Neural progenitor cell (in vitro differentiated cells): ENCODE measurements at regions not wholly inside any gene's neighbourhood (a gene's known extent, or its start where the extent isn't known, plus 50 kb on each side); places are given as distances from the start of the nearest gene placed in this dataset.

Source experiments
- DNase-seq: peaks from one replicate; pipeline ENCODE4 v3.0.0-alpha.2; 2016; ENCODE audit warnings: low spot score
- H2AFZ ChIP-seq: fragments of 200-600 bp; sonication (generic); replicated peaks from 2 replicates; pipeline ENCODE4 v1.6.1; 2016; ENCODE audit warnings: antibody characterized with exemption
- H3F3A ChIP-seq: fragments of 200-600 bp; sonication (generic); 2 replicates; pipeline ENCODE4 v1.6.1; 2016; ENCODE audit warnings: antibody characterized with exemption, low read depth
- H3K27ac ChIP-seq: fragments of 200-600 bp; sonication (generic); 2 replicates; pipeline ENCODE4 v1.5.1; 2016; ENCODE audit warnings: mild to moderate bottlenecking
- H3K27me3 ChIP-seq: fragments of 200-600 bp; sonication (generic); 2 replicates; pipeline ENCODE4 v1.6.1; 2016; ENCODE audit warnings: mild to moderate bottlenecking, moderate library complexity
- H3K36me3 ChIP-seq: fragments of 200-600 bp; sonication (generic); 2 replicates; pipeline ENCODE4 v1.5.1; 2016
- H3K4me1 ChIP-seq: fragments of 200-600 bp; sonication (generic); 2 replicates; pipeline ENCODE4 v1.6.1; 2016; ENCODE audit warnings: mixed run types
- H3K4me2 ChIP-seq: fragments of 200-600 bp; sonication (generic); 2 replicates; pipeline ENCODE4 v1.6.1; 2016
- H3K4me3 ChIP-seq: fragments of 200-600 bp; sonication (generic); 2 replicates; pipeline ENCODE4 v1.5.1; 2016
- H3K79me2 ChIP-seq: fragments of 200-600 bp; sonication (generic); 2 replicates; pipeline ENCODE4 v1.6.1; 2016; ENCODE audit warnings: low read depth
- H3K9ac ChIP-seq: fragments of 200-600 bp; sonication (generic); 2 replicates; pipeline ENCODE4 v1.6.1; 2016
- H3K9me3 ChIP-seq: fragments of 200-600 bp; sonication (generic); 2 replicates; pipeline ENCODE4 v1.5.1; 2016; ENCODE audit warnings: low read depth
- H4K20me1 ChIP-seq: fragments of 200-600 bp; sonication (generic); 2 replicates; pipeline ENCODE4 v1.6.1; 2016; ENCODE audit warnings: low read depth
- H3K27ac Mint-ChIP-seq: 3 replicates; pipeline ENCODE4 v1.8.0; 2021; ENCODE audit warnings: mixed read lengths
- H3K27me3 Mint-ChIP-seq: 2 replicates; pipeline ENCODE4 v1.8.0; 2022; ENCODE audit warnings: low read depth, mild to moderate bottlenecking, inconsistent platforms, moderate library complexity, mixed read lengths; ENCODE audit not compliant: insufficient read depth
- H3K36me3 Mint-ChIP-seq: 3 replicates; pipeline ENCODE4 v1.8.0; 2021; ENCODE audit warnings: mixed read lengths
- H3K4me1 Mint-ChIP-seq: 3 replicates; pipeline ENCODE4 v1.8.0; 2021; ENCODE audit warnings: mixed read lengths
- H3K4me3 Mint-ChIP-seq: 3 replicates; pipeline ENCODE4 v1.8.0; 2021; ENCODE audit warnings: mild to moderate bottlenecking, moderate library complexity, mixed read lengths
- H3K9me3 Mint-ChIP-seq: 3 replicates; pipeline ENCODE4 v1.8.0; 2020; ENCODE audit warnings: mixed read lengths
- CTCF ChIP-seq: fragments of 200-600 bp; sonication (generic); IDR thresholded peaks from 2 replicates; pipeline ENCODE4 v1.5.1; 2017; ENCODE audit warnings: antibody characterized with exemption, mild to moderate bottlenecking
- EZH2 ChIP-seq: fragments of 200-600 bp; sonication (generic); IDR thresholded peaks from 2 replicates; pipeline ENCODE4 v1.6.1; 2017; ENCODE audit warnings: antibody characterized with exemption, mild to moderate bottlenecking, moderate library complexity
- EZH2phosphoT487 ChIP-seq: fragments of 200-600 bp; sonication (generic); IDR thresholded peaks from 2 replicates; pipeline ENCODE4 v1.6.1; 2017; ENCODE audit warnings: antibody characterized with exemption

GRCh38 chr4:117821834-117822233 lies 212.5 kb upstream of the NDST3 start:
- Mint-ChIP-seq H3K36me3 (no peaks in the 10 kb centered on the region), H3K4me3 (no peak overlapping the region), H3K9me3 (no peaks in the 10 kb centered on the region), H3K27ac (no peak overlapping the region), H3K27me3 (no peaks in the 10 kb centered on the region), H3K4me1 (no peaks in the 10 kb centered on the region)
- H3K27me3 ChIP-seq: no peaks in the 10 kb centered on the region
- no peaks in the 10 kb centered on the region for H4K20me1 ChIP-seq
- TF ChIP-seq CTCF: no peak
- TF ChIP-seq EZH2: no peak
- no peak for TF ChIP-seq EZH2phosphoT487
- no peak for DNase-seq
- no peak overlapping the region for H3K4me2 ChIP-seq
- peak overlapping the region; percentile 39 for H2AFZ ChIP-seq
- no peaks in the 10 kb centered on the region for H3K4me1 ChIP-seq
- no peaks in the 10 kb centered on the region for H3F3A ChIP-seq
- no peak overlapping the region for H3K4me3 ChIP-seq
- no peaks in the 10 kb centered on the region for H3K9me3 ChIP-seq
- no peak overlapping the region for H3K9ac ChIP-seq
- no peaks in the 10 kb centered on the region for H3K79me2 ChIP-seq
- no peaks in the 10 kb centered on the region for H3K36me3 ChIP-seq
- H3K27ac ChIP-seq: no peak overlapping the region

- Histone ChIP-seq H3F3A (no peaks in the 10 kb centered on the region), H3K27ac (no peak overlapping the region), H3K36me3 (no peaks in the 10 kb centered on the region), H3K4me3 (no peak overlapping the region), H3K9ac (no peak overlapping the region), H3K4me2 (no peak overlapping the region), H2AFZ (no peak overlapping the region), H3K27me3 (no peaks in the 10 kb centered on the region), H3K79me2 (no peaks in the 10 kb centered on the region), H3K4me1 (no peaks in the 10 kb centered on the region), H3K9me3 (no peaks in the 10 kb centered on the region), H4K20me1 (no peaks in the 10 kb centered on the region)
- Mint-ChIP-seq H3K27ac (no peak overlapping the region), H3K36me3 (no peaks in the 10 kb centered on the region), H3K4me3 (no peak overlapping the region), H3K4me1 (no peaks in the 10 kb centered on the region), H3K27me3 (no peaks in the 10 kb centered on the region), H3K9me3 (no peaks in the 10 kb centered on the region)
- TF ChIP-seq EZH2phosphoT487: no peak
- TF ChIP-seq CTCF: no peak
- no peak for TF ChIP-seq EZH2
- no peak for DNase-seq
These were observed 210.9 kb upstream of the NDST3 start for GRCh38 chr4:117823388-117823787.

- no peaks in the 10 kb centered on the region for H3K9me3 Mint-ChIP-seq
- Histone ChIP-seq H3K36me3 (no peaks in the 10 kb centered on the region), H3K4me2 (no peak overlapping the region), H3K9ac (no peak overlapping the region), H3K4me1 (no peaks in the 10 kb centered on the region), H3K4me3 (no peak overlapping the region), H3F3A (no peaks in the 10 kb centered on the region), H3K27me3 (no peaks in the 10 kb centered on the region), H3K79me2 (no peaks in the 10 kb centered on the region), H3K9me3 (no peaks in the 10 kb centered on the region), H2AFZ (no peak overlapping the region), H4K20me1 (no peaks in the 10 kb centered on the region), H3K27ac (no peak overlapping the region)
- TF ChIP-seq CTCF (no peak), EZH2 (no peak), EZH2phosphoT487 (no peak)
- DNase-seq: no peak
- H3K27me3 Mint-ChIP-seq: no peaks in the 10 kb centered on the region
- no peaks in the 10 kb centered on the region for H3K36me3 Mint-ChIP-seq
- H3K27ac Mint-ChIP-seq: no peak overlapping the region
- H3K4me1 Mint-ChIP-seq: no peaks in the 10 kb centered on the region
- H3K4me3 Mint-ChIP-seq: no peak overlapping the region
These were observed 208.7 kb upstream of the NDST3 start for GRCh38 chr4:117825600-117825999.
